KMS-11 (cell line): ENCODE measurements at regions not wholly inside any gene's neighbourhood (a gene's known extent, or its start where the extent isn't known, plus 50 kb on each side); places are given as distances from the start of the nearest gene placed in this dataset.

ENCODE experiments used
- H2AFZ ChIP-seq: fragments of 200-600 bp; sonication (generic); 2 replicates; pipeline ENCODE4 v1.6.1; 2016; ENCODE audit warnings: antibody characterized with exemption, mixed run types, low read depth
- H3K27ac ChIP-seq: fragments of 200-600 bp; sonication (generic); 2 replicates; pipeline ENCODE4 v1.6.1; 2016; ENCODE audit warnings: mild to moderate bottlenecking, mixed run types
- H3K27me3 ChIP-seq: fragments of 200-600 bp; sonication (generic); 2 replicates; pipeline ENCODE4 v1.6.1; 2017; ENCODE audit warnings: mild to moderate bottlenecking, low read depth, mixed run types, moderate library complexity; ENCODE audit not compliant: insufficient read depth
- H3K36me3 ChIP-seq: fragments of 200-600 bp; sonication (generic); 2 replicates; pipeline ENCODE4 v1.6.1; 2017; ENCODE audit warnings: mild to moderate bottlenecking, mixed run types; ENCODE audit not compliant: insufficient read depth
- H3K4me1 ChIP-seq: fragments of 200-600 bp; sonication (generic); 2 replicates; pipeline ENCODE4 v1.6.1; 2016; ENCODE audit warnings: mild to moderate bottlenecking, low read depth, mixed run types; ENCODE audit not compliant: poor library complexity, severe bottlenecking
- H3K4me2 ChIP-seq: fragments of 200-600 bp; sonication (generic); 2 replicates; pipeline ENCODE4 v1.7.0; 2016; ENCODE audit warnings: mild to moderate bottlenecking, mixed run types
- H3K4me3 ChIP-seq: fragments of 200-600 bp; sonication (generic); IDR thresholded peaks from 2 replicates; pipeline ENCODE4 v1.6.1; 2017; ENCODE audit warnings: low read depth, low read length, mixed read lengths; ENCODE audit not compliant: insufficient read depth
- H3K79me2 ChIP-seq: fragments of 200-600 bp; sonication (generic); 2 replicates; pipeline ENCODE4 v1.6.1; 2016; ENCODE audit warnings: low read depth, mixed run types; ENCODE audit not compliant: insufficient read depth
- H3K9ac ChIP-seq: fragments of 200-600 bp; sonication (generic); 2 replicates; pipeline ENCODE4 v1.6.1; 2016; ENCODE audit warnings: mild to moderate bottlenecking, mixed run types
- H4K20me1 ChIP-seq: fragments of 200-600 bp; sonication (generic); 2 replicates; pipeline ENCODE4 v1.6.1; 2016; ENCODE audit warnings: mild to moderate bottlenecking, mixed run types; ENCODE audit not compliant: insufficient read depth
- TF ChIP-seq, protein P1 (sequence below): fragments of 200-600 bp; sonication (generic); conservative IDR thresholded peaks from 2 replicates; pipeline ENCODE4 v1.6.1; 2017; ENCODE audit warnings: low read depth, mild to moderate bottlenecking, antibody characterized with exemption, low read length, moderate library complexity, mixed read lengths

DNA sequence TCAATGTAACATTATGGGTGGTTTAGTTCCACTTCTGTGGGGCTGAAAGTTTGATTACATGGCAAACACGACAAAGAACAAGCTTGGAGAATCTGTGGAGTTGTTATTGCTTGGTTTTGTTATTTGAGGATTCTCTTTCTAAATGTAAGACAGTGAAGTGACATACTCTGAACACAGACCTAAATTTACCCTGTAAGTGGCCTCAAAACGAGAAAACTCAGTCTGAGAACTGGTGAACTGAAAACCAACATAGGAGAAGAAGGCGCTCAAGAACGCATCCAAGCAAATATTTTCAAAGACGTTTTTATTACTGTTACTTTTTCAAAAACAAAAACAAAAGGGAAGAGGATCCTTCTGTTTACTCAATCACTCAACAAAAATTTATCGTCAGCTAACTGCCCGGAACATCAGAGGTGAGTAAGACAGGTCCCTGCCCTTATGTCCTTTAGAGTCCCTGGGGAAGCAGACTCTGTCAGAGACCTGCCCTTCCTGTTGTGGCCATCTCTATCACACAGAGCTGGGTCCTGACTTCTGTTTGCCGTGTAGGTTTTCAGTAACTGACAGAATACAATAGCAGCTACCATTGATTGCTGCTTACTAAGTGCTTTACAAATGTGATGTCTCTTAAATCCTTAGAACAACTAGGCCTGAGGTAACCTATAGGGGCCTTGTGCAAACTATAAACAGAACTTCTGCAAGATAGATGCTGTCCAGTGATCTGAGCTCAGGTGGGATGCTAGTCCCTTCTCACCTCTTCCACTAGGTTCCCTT, 79.3 kb upstream of the C12orf71 start:
- no peaks in the 10 kb centered on the region for H4K20me1 ChIP-seq
- no peaks in the 10 kb centered on the region for H3K36me3 ChIP-seq
- peaks cover 31% of the 10 kb centered on the region for H3K4me1 ChIP-seq
- H3K9ac ChIP-seq = no peak overlapping the region
- no peak overlapping the region for H2AFZ ChIP-seq
- TF ChIP-seq, protein P1, sequence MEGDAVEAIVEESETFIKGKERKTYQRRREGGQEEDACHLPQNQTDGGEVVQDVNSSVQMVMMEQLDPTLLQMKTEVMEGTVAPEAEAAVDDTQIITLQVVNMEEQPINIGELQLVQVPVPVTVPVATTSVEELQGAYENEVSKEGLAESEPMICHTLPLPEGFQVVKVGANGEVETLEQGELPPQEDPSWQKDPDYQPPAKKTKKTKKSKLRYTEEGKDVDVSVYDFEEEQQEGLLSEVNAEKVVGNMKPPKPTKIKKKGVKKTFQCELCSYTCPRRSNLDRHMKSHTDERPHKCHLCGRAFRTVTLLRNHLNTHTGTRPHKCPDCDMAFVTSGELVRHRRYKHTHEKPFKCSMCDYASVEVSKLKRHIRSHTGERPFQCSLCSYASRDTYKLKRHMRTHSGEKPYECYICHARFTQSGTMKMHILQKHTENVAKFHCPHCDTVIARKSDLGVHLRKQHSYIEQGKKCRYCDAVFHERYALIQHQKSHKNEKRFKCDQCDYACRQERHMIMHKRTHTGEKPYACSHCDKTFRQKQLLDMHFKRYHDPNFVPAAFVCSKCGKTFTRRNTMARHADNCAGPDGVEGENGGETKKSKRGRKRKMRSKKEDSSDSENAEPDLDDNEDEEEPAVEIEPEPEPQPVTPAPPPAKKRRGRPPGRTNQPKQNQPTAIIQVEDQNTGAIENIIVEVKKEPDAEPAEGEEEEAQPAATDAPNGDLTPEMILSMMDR = no peak
- no peak overlapping the region for H3K4me3 ChIP-seq
- H3K27ac ChIP-seq = no peak overlapping the region
- H3K79me2 ChIP-seq = no peaks in the 10 kb centered on the region
- H3K4me2 ChIP-seq = no peak overlapping the region
- no peaks in the 10 kb centered on the region for H3K27me3 ChIP-seq

DNA sequence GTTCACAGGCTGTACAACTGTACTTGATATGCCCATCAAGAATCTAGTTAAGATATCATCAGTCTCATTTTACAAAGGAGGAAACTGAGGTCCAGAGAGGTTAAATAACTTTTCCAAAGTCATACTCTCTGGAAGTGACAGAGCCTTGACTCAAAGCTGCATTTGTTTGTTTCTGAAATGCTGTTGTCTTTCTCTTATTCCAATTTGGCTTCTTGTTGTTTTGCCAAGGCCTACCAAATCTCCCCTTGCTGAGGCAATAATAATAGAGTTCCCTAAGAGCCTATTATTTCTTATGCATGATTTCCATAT, 79.8 kb upstream of the C12orf71 start:
- no peak overlapping the region for H3K27ac ChIP-seq
- H3K9ac ChIP-seq = no peak overlapping the region
- TF ChIP-seq, protein P1 = no peak
- H4K20me1 ChIP-seq = no peaks in the 10 kb centered on the region
- no peaks in the 10 kb centered on the region for H3K36me3 ChIP-seq
- no peaks in the 10 kb centered on the region for H3K79me2 ChIP-seq
- H3K4me2 ChIP-seq = no peak overlapping the region
- H3K4me1 ChIP-seq = peaks cover 31% of the 10 kb centered on the region
- H3K27me3 ChIP-seq = no peaks in the 10 kb centered on the region
- no peak overlapping the region for H2AFZ ChIP-seq
- no peak overlapping the region for H3K4me3 ChIP-seq

DNA sequence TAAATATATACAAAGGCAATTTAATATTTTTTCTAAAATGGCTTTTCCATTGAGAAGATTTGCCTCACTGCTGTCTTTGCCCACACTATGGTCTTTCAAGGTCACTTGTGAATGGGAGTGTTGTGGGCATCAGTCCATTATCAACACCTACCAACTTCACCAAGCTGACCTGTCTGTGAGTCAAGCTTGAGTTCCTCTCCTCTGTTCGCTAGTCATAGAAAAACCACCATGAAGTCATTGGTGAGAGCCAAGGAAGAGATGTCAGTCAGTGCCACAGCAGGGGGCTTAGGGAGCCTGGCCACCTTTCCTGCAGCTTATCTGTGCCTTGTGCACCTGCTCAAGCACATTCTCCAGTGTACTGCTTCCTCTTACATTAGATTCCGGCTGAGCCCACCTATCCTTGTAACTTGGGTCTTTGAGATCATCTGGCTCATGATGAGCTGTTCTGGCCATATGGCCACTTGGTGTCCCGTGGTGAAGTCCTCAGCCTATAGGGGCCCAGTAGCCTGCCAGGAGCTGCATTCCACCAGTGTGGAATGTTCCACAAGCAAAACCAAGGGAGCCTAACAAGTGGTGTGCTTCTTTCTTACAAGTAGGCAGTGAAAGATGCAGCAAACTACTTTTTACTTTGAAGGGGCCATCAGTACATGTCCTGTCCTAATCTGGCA, 80.8 kb upstream of the C12orf71 start:
- no peak overlapping the region; the same call in 1 of the 2 replicates for H3K27ac ChIP-seq
- H3K4me2 ChIP-seq = no peak overlapping the region
- H2AFZ ChIP-seq = no peak overlapping the region
- no peaks in the 10 kb centered on the region for H3K36me3 ChIP-seq
- TF ChIP-seq, protein P1 = no peak
- H4K20me1 ChIP-seq = no peaks in the 10 kb centered on the region
- H3K79me2 ChIP-seq = no peaks in the 10 kb centered on the region
- H3K9ac ChIP-seq = no peak overlapping the region
- H3K4me3 ChIP-seq = no peak overlapping the region
- peaks cover 31% of the 10 kb centered on the region for H3K4me1 ChIP-seq
- H3K27me3 ChIP-seq = no peaks in the 10 kb centered on the region

DNA sequence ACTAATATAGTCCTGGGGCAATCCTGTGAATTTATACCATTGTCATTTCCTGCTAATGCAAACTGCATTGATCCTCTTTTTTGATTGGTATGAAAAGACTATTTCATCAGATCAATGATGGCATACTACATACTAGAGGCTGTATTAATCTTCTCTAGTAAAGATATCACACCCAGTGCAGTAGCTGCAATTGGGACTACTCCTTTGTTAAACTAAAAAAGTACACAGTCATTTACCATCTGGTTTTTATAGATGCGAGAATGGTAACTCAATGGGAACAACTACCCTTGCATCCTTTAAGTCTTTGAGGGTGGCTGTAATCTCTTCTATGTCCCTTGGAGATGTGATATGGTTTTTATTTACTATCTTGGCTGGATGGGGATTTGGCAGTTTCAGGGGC, 80.2 kb upstream of the STK38L start:
- Histone ChIP-seq H3K36me3 (no peaks in the 10 kb centered on the region), H3K4me1 (peaks cover 31% of the 10 kb centered on the region), H3K27ac (peak overlapping the region; percentile 38; the same call in 1 of the 2 replicates), H4K20me1 (no peaks in the 10 kb centered on the region), H3K4me2 (peak overlapping the region; percentile 24; the same call in 1 of the 2 replicates), H3K79me2 (no peaks in the 10 kb centered on the region), H3K4me3 (no peak overlapping the region), H2AFZ (0 out of 2 replicates have a peak overlapping the region, but pooled peaks have one; percentile 5), H3K9ac (no peak overlapping the region), H3K27me3 (no peaks in the 10 kb centered on the region)
- TF ChIP-seq, protein P1 = no peak
